Ascending aorta (tissue), 2 donors: ENCODE measurements at regions not wholly inside any gene's neighbourhood (a gene's known extent, or its start where the extent isn't known, plus 50 kb on each side); places are given as distances from the start of the nearest gene placed in this dataset.

Experiments
- DNase-seq, 2 donors: peaks; one replicate each; pipeline ENCODE4 v3.0.0-alpha.2; 2019; ENCODE audit warnings: low spot score in 2 of 2
- H3K27ac ChIP-seq, 2 donors: fragments of 200-600 bp; sonication (generic); one replicate each; pipeline ENCODE4 v1.5.1; 2016 to 2017; ENCODE audit warnings: mild to moderate bottlenecking in 1 of 2
- H3K27me3 ChIP-seq: fragments of 200-600 bp; sonication (generic); one replicate; pipeline ENCODE4 v1.5.1; 2017
- H3K36me3 ChIP-seq, 2 donors: fragments of 200-600 bp; sonication (generic); one replicate each; pipeline ENCODE4 v1.5.1; 2016
- H3K4me1 ChIP-seq, 2 donors: fragments of 200-600 bp; sonication (generic); one replicate each; pipeline ENCODE4 v1.5.1; 2016 to 2017; ENCODE audit warnings: mild to moderate bottlenecking in 1 of 2
- H3K4me3 ChIP-seq, 2 donors: fragments of 200-600 bp; sonication (generic); one replicate each; pipeline ENCODE4 v1.5.1; 2016 to 2017; ENCODE audit warnings: mild to moderate bottlenecking in 1 of 2
- H3K9me3 ChIP-seq, 2 donors: fragments of 200-600 bp; sonication (generic); one replicate each; pipeline ENCODE4 v1.5.1; 2016
- CTCF ChIP-seq, 3 experiments: fragments of 200-600 bp in 2 of 3; fragments of 450-650 bp in 1 of 3; sonication (generic) in 2 of 3; IDR thresholded peaks; one replicate each; pipeline ENCODE4 v1.5.1; 2016 to 2019; ENCODE audit warnings: antibody characterized with exemption in 3 of 3, mild to moderate bottlenecking in 1 of 3, moderate library complexity in 1 of 3
- intact Hi-C: fragments of 100-400 bp; cut with DNase I; formaldehyde crosslinking; loops from one replicate; pipeline ENCODE4 v1.15.1; 2023

- Histone ChIP-seq H3K27me3 (no peaks in the 10 kb centered on the region), H3K4me3 (no peak overlapping the region), H3K36me3 (no peaks in the 10 kb centered on the region), H3K27ac (no peak overlapping the region), H3K9me3 (no peaks in the 10 kb centered on the region), H3K4me1 (no peaks in the 10 kb centered on the region)
- DNase-seq: peak in 1 of 2 donors; percentile 9
- intact Hi-C loops: no loop called here
- TF ChIP-seq CTCF (IDR thresholded peaks at IDR 0.05): no peak
Observed at GRCh38 chr15:70522323-70522966, 240.9 kb downstream of the UACA start.

GRCh38 chr15:70521576-70522322 is 241.6 kb downstream of the UACA start:
- Histone ChIP-seq H3K4me1 (no peaks in the 10 kb centered on the region), H3K27me3 (no peaks in the 10 kb centered on the region), H3K36me3 (no peaks in the 10 kb centered on the region), H3K27ac (no peak overlapping the region), H3K4me3 (no peak overlapping the region), H3K9me3 (no peaks in the 10 kb centered on the region)
- peak in 1 of 2 donors; percentile 38 for DNase-seq
- intact Hi-C loops: no loop called here
- TF ChIP-seq CTCF (IDR thresholded peaks at IDR 0.05): no peak

GRCh38 chr15:70519616-70520015 is 243.7 kb downstream of the UACA start:
- no peak overlapping the region for H3K4me3 ChIP-seq
- H3K9me3 ChIP-seq: no peaks in the 10 kb centered on the region
- H3K36me3 ChIP-seq: no peaks in the 10 kb centered on the region
- no peak for TF ChIP-seq CTCF (IDR thresholded peaks at IDR 0.05)
- peak in 1 of 2 donors; percentile 35 for DNase-seq
- intact Hi-C loops: no loop called here
- no peak overlapping the region for H3K27ac ChIP-seq
- no peaks in the 10 kb centered on the region for H3K27me3 ChIP-seq
- H3K4me1 ChIP-seq: no peaks in the 10 kb centered on the region

- Histone ChIP-seq H3K9me3 (no peaks in the 10 kb centered on the region), H3K4me1 (no peaks in the 10 kb centered on the region), H3K4me3 (no peak overlapping the region), H3K36me3 (no peaks in the 10 kb centered on the region), H3K27ac (no peak overlapping the region), H3K27me3 (no peaks in the 10 kb centered on the region)
- intact Hi-C loops: no loop called here
- DNase-seq: no peak
- TF ChIP-seq CTCF (IDR thresholded peaks at IDR 0.05): no peak
Observed at GRCh38 chr15:70519004-70519365, 244.4 kb downstream of the UACA start.

- H3K27me3 ChIP-seq: no peaks in the 10 kb centered on the region
- H3K27ac ChIP-seq: no peak overlapping the region
- no peak for DNase-seq
- intact Hi-C loops: no loop called here
- H3K36me3 ChIP-seq: no peaks in the 10 kb centered on the region
- no peak for TF ChIP-seq CTCF (IDR thresholded peaks at IDR 0.05)
- no peak overlapping the region for H3K4me3 ChIP-seq
- no peaks in the 10 kb centered on the region for H3K9me3 ChIP-seq
- H3K4me1 ChIP-seq: no peaks in the 10 kb centered on the region
Observed at GRCh38 chr15:70518201-70519003, 245.0 kb downstream of the UACA start.
